Muscle of arm (tissue), 1 donor: ENCODE measurements at regions not wholly inside any gene's neighbourhood (a gene's known extent, or its start where the extent isn't known, plus 50 kb on each side); places are given as distances from the start of the nearest gene placed in this dataset.

Experiments
- DNase-seq: peaks from one replicate; pipeline ENCODE4 v3.0.0-alpha.2; 2013

DNA sequence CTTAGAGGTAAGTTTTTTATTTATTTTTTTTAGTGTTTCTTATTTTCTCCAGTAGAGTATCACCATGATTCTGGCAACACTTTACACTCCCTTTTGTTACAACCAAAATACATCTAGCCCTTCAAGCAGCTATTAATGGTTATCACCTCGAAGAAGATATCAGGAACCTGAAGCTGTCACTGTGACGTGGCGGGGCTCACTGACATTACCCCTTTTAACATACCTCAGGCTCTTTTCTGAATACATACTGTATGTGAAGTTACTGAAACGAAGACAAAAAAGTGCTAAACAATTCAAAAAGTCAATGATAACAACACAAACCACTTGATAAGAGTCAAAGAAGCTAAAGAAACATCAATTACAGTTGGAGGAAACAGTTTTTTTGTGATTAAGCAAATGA is 1218.7 kb downstream of the EFNB2 start:
- DNase-seq = no peak

DNA sequence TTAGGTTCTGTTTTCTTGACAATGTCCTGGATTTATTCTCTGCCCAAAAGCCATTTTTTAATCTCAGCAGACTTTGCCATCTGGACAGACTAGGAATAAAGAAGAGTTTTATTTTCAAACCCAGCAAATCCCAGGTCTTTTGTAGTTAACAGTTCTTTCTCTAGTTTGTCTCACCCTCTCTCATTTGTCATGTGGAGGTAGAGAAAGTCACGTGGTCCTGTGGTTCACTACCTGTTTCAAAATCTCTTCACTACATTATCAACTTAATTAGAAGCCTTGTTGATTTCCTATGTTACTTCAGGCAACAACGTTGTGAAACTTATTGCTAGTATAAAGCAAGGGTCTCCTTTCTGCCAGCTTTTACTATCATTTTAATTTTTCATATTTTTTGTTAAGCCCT is 1222.6 kb downstream of the EFNB2 start:
- DNase-seq = no peak

DNA sequence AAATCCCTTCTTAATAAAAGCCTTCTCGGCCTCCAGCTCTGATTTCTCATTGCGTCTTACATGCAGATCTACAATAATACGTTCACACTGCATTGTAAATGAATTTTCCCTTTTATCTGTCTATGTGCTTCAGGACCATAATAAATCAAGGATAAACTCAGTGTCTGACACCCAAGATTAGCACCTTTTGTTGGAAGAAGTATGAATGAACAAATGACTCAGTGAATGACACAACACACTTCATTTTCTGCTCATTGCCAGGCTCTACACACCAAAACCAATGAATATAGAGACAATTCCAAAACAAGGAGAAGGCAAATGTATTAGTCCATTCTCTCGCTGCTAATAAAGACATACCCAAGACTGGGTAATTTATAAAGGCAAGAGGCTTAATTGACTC is 1224.4 kb downstream of the EFNB2 start:
- DNase-seq = no peak

DNA sequence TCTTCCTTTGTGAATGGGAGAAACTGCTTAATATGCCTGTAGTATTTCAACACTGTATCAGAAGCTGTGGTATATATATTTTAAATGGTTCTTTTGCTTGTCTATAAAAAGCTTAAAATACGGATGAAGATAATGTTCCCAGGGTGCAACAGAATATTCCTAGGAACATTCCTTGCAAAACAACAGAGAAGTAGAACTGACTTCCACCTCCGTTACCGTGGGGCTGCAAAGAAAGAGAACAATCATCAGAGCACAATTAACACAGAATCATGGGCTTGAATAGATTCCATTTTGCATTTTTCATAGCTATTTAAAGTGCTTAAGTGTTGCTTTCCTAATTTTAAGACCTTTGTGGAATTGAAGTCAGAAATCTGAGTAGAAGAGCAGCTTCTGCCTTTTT is 1227.7 kb downstream of the EFNB2 start:
- DNase-seq = no peak

- no peak for DNase-seq
These were observed 1237.6 kb downstream of the EFNB2 start for GRCh38 chr13:105297839-105298238.

- DNase-seq = no peak
These were observed 1243.5 kb downstream of the EFNB2 start for GRCh38 chr13:105291987-105292386.

DNA sequence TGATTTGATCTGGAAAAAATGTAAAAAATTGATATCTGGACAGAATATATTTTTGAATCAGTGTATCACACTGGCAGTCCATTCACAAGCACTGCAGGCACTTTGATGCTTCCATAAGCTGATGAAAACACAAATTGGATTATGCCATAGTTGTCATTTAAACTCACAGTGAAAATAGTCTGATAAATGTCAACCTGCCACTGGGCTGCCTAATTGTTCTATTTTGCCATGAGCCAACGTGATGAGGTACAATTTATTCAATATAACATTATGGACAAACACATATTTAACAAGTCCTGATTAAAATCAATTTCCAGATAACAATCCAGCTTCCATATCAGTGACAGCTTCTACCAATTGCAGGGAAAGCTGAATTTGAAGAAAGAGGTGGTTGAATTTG is 1244.9 kb downstream of the EFNB2 start:
- DNase-seq = no peak

DNA sequence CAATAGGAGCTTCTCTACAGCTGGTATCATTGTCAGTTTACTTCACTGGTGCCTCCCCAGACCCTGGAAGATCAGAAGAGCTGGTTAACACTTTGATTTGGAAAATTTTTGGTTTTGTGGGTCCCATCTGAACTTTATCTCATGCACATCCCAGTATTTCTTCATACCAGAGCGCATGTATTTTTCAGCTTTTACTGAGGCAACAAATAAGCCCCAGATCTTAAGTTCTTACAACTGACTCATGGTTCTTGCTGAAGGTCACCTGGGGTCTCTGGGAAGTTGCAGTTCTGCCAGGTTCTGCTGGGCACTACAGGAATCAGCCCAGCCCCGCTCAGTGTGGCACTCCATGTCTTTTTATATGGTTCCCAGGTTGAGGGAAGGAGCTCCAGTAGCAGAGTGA is 1249.9 kb downstream of the EFNB2 start:
- no peak for DNase-seq

- no peak for DNase-seq
These were observed 1252.8 kb downstream of the EFNB2 start for GRCh38 chr13:105282406-105283285.

GRCh38 chr13:105278943-105279381 is 1256.5 kb downstream of the EFNB2 start:
- no peak for DNase-seq

DNA sequence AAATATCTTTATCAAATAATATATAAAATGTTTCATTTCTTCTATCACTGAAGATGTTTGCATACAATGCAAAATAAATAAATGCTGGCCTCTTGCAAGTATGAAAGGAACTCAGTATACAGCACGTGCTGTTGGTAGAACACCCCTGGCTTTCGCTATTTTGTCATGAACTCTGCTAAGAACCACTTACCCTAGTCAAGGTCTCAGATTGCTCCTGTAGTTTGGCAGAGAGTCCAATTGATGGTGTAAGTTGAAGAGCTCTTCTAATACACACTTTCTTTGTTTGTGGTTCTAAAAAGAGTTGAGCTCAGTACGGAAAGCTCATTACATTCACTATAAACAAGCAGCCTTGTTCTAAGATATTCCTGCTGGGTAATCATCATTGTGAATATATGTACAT is 1258.9 kb downstream of the EFNB2 start:
- DNase-seq = no peak

DNA sequence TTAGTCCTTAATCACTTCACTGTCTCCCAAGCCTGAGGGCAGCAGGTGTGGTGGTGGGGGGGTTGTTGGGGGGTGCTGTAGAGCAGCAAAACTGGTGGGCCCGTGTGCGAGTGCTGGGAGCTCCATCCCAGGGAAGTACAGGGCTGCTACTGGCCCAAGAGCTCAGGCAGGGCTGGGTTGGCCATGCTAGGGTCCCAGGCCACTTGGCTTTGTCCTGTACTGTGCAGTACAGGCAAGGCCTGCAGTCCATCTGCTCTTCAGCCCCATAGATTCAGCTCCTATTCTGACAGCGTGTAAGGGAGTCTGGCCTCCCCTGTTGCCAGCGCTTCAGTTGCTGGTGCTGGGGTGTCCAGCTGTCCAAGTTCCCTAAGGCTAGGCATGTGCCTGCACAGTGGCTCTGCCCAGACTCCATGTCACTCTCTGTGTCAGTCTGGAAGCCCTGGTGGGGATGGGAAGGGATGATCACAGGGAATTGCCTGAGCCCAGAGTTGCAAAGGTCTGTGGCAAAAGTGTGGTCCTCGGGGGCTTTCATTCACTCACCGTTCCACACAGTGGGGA is 1261.7 kb downstream of the EFNB2 start:
- DNase-seq = no peak

- DNase-seq = no peak
These were observed 1262.5 kb downstream of the EFNB2 start for GRCh38 chr13:105272660-105273631.

DNA sequence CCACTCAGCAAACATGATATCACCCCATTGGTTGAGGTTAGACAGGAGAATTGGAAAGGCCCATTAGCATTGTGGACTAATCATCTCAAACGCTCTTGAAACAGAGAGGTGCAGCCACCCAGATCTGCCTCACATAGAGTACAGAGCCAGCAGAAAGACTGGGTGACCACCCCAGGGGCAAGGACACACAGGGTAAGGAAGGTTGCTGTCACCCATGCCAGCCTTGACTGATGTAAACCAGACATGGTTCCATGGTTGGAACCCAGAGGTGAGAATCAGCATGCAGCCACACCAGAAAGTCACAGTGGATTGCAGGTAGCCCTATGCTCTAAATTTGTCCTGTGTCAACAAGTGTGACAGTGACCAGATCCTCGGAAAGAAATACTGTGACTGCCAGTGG is 1268.8 kb downstream of the EFNB2 start:
- no peak for DNase-seq

DNA sequence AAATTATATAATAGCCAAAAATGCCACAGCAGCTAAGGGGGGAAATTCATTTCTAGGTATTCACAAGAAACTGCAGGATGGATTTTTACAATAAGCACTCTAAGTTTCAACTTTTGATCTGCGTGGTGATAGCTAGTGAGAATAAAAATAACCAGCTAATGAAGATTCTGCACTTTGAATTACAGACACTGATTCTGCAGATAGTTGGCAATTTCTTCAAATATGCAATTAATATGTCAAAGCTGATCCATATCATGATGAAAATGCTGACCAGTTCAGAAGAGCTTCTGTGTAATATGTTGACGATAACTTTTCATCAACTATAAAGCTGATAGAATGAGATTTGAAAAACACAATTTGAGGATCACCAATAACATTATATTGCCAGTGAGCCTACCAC is 1272.9 kb downstream of the EFNB2 start:
- no peak for DNase-seq

DNA sequence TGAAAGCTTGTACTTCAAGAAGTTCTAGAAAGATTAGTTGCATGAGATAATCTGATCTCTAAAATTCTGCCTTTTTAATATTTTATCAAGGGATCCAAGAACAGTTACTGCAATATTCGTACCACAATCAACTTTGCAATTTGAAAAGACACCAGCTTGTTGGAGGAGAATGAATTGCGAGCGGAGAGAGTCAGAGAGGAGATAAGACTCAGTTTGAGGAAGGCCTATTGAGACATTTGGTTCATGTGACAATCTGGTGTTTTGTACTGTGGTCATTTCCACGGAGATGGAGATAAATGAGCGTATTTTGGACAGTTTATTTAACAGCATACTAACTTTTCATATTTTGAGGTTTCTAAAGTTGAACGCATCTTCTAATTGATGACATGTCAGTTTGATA is 1276.0 kb downstream of the EFNB2 start:
- no peak for DNase-seq

DNA sequence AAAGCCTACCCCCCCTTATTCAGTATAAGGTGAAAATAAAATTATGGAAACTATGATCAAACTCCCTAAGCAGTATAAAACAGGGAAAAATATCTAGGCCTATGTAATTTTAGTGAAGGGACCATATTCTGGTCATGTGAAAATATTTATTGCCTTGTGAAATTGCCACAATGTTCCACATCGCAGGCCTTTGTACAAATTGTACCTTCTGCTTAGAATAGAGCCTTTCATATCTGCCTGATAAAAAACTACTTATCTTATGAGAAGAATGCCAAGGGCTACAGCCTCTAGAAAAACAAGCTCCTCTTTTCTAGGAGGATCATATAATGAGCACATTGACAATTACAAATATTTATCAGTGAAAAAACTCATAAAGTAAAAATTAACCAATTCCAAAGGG is 1280.0 kb downstream of the EFNB2 start:
- no peak for DNase-seq

DNA sequence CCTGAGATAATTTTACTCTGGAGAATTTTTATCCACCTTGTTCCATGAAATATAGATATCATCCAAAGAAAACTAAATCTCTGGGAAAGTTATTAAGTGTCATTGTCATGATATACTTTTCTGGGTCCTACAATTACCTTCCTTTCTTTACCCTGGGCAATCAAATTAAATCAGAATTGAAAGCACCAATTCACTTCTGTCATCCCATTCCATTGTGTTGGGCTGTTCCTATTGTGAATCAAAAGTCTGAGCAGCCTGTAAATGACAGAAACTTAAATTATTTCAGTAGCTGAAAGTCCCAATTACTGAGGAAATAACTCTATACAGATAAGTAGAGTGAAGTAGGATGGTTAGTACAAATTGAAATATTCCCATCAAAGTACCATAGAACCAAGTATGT is 1284.2 kb downstream of the EFNB2 start:
- DNase-seq = no peak

DNA sequence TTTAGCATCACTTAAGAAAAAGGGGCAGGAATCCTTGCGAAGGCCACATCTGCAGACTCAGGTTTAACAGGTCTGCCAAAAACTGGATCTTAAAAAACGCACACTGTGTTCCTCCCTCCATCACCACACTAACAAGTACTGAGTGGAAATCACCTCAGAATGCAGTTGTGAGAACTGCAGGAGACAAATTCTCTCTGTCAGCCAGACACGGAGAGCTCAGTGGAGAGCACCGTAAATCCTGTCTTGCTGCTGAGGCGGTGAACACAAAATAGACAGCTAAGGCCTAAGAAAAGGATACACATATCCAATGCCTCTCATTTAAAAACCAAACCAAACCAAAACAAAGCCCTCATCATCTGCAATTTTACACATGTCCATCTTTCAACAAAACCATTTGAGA is 1287.6 kb downstream of the EFNB2 start:
- DNase-seq = no peak

GRCh38 chr13:105240371-105240770 is 1295.1 kb downstream of the EFNB2 start:
- no peak for DNase-seq

DNA sequence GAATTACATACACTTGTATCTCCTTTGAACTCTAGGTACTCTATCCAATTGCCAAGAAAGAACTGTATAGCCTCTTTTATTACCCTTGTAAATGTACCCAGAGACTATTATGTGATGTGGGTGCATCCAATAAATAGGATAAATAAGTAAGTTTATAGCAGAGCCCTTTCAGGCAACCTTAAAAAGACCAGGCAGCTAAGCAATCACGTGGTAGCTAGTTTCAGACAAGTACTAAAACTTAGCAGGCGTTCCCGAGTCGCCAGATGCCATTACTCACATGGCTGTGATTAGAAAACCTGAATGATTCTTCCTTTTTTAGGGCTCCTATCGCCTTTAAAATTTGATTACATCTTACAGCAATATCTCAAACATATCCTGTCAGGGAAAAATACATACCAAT is 1303.0 kb downstream of the EFNB2 start:
- DNase-seq = no peak

DNA sequence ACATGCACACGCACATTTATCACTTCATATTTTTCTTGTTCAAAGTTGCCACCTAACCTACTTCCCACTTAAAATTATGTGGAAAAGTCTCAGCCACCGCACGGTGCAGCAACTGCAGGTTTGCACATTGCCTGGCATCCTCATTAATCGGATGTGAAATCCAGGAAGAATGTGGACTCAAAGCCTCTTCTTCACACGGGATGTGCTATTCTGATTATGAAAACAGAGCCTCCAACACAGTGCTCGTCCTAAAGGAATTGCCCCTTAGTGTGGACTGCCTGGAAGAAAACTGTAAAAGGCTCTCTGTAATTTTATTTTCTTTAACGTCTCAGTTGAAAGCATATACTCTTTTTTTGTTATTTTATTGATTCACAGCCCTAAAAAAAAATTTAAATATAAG is 1303.5 kb downstream of the EFNB2 start:
- DNase-seq = no peak

GRCh38 chr13:105231579-105231978 is 1303.9 kb downstream of the EFNB2 start:
- no peak for DNase-seq
